Spleen (tissue), 11 donors: ENCODE measurements at regions not wholly inside any gene's neighbourhood (a gene's known extent, or its start where the extent isn't known, plus 50 kb on each side); places are given as distances from the start of the nearest gene placed in this dataset.

Source experiments
- DNase-seq: peaks from one replicate; pipeline ENCODE4 v3.0.0-alpha.2; 2020
- H3K27ac ChIP-seq, 8 donors: fragments of 200-600 bp; sonication (generic) in 7 of 8; 1 replicate in 4 of 8; 2 replicates in 4 of 8; pipeline versions ENCODE4 v1.5.0 to v1.8.0; 2016 to 2021; ENCODE audit warnings: inconsistent platforms in 4 of 8, mild to moderate bottlenecking in 4 of 8, moderate library complexity in 1 of 8
- H3K27me3 ChIP-seq, 7 donors: fragments of 200-600 bp; sonication (generic) in 6 of 7; replicated peaks in 1 of 7; 1 replicate in 4 of 7; 2 replicates in 3 of 7; pipeline versions ENCODE4 v1.5.0 to v1.8.0; 2016 to 2021; ENCODE audit warnings: inconsistent platforms in 3 of 7, mild to moderate bottlenecking in 1 of 7
- H3K36me3 ChIP-seq, 6 donors: fragments of 200-600 bp; sonication (generic) in 5 of 6; 1 replicate in 4 of 6; 2 replicates in 2 of 6; pipeline versions ENCODE4 v1.5.0 to v1.8.0; 2016 to 2021; ENCODE audit warnings: inconsistent platforms in 2 of 6
- H3K4me1 ChIP-seq, 6 donors: fragments of 200-600 bp; sonication (generic) in 5 of 6; 1 replicate in 3 of 6; 2 replicates in 3 of 6; pipeline versions ENCODE4 v1.5.0 to v1.8.0; 2016 to 2021; ENCODE audit warnings: inconsistent platforms in 3 of 6
- H3K4me3 ChIP-seq, 8 donors: fragments of 200-600 bp; sonication (generic) in 7 of 8; 1 replicate in 4 of 8; 2 replicates in 4 of 8; pipeline versions ENCODE4 v1.5.0 to v1.8.0; 2016 to 2021; ENCODE audit warnings: inconsistent platforms in 4 of 8, mild to moderate bottlenecking in 4 of 8, moderate library complexity in 2 of 8
- H3K9me3 ChIP-seq, 8 donors: fragments of 200-600 bp; sonication (generic) in 7 of 8; 1 replicate in 4 of 8; 2 replicates in 4 of 8; pipeline versions ENCODE4 v1.5.0 to v1.8.0; 2016 to 2021; ENCODE audit warnings: inconsistent platforms in 4 of 8
- POLR2A ChIP-seq, 3 donors: fragments of 450-650 bp; IDR thresholded peaks; one replicate each; pipeline ENCODE4 v1.5.1; 2017; ENCODE audit warnings: antibody characterized with exemption in 3 of 3, mild to moderate bottlenecking in 1 of 3
- POLR2AphosphoS5 ChIP-seq, 3 donors: sonication (generic); formaldehyde crosslinking; IDR thresholded peaks; one replicate each; pipeline ENCODE4 v1.5.1; 2017; ENCODE audit warnings: antibody characterized with exemption in 3 of 3
- WGBS, 5 donors: extraction: QIAGEN DNeasy Blood & Tissue Kit in 3 of 5; methylation state at CpG; one replicate each; pipeline versions ENCODE4 v1.1.5 to v1.1.7; 2013 to 2018; 5-methylcytosine and 5-hydroxymethylcytosine counted together
- intact Hi-C: fragments of 100-400 bp; cut with DNase I; formaldehyde crosslinking; loops from one replicate; pipeline ENCODE4 v1.15.0; 2023; ENCODE audit warnings: low total_unique reads
- TF ChIP-seq, protein P1 (sequence below), 11 experiments: fragments of 200-600 bp in 7 of 11; fragments of 450-650 bp in 4 of 11; sonication (generic) in 4 of 11; IDR thresholded peaks in 8 of 11; conservative IDR thresholded peaks in 3 of 11; 1 replicate in 7 of 11; 2 replicates in 4 of 11; pipeline versions ENCODE4 v1.4.0 to v1.8.0; 2016 to 2021; ENCODE audit warnings: antibody characterized with exemption in 11 of 11, inconsistent platforms in 4 of 11, mild to moderate bottlenecking in 1 of 11
- donor health status: healthy with polysubstance abuse.
- donor health status: DM: no; HTN: no; CAD: no; lungs with moderate emphysema.
- donor health status: DM: no; HTN: no; CAD: no.
- donor health status: Bipolar disorder and iron deficiency.
- donor health status: healthy.
- donor health status: DM: no; HTN: no; CAD: no.
- donor health status: DM: yes; HTN: yes; CAD: no.

DNA sequence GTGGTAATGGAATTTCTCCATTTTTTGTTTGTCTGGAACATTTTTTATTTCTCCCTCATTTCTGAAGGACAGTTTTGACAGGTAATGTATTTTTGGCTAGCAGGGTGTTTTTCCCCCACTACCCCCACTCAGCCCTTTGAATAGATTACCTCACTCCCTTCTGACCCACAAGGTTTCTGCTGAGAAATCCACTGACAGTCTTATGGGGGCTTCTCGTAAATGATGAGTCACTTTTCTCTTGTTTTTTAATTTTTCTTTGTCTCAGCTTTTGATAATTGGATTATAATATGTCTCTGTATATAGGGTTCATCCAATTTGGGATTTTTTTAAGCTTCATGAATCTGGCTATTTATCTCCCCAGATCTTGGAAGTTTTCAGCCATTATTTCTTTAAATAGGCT is 74.7 kb upstream of the CCDC71L start:
- Histone ChIP-seq H3K9me3 (no peaks in the 10 kb centered on the region), H3K27ac (no peak overlapping the region), H3K4me3 (no peak overlapping the region), H3K27me3 (no peaks in the 10 kb centered on the region), H3K36me3 (no peaks in the 10 kb centered on the region), H3K4me1 (peaks cover 10 to 31% (median 22%) of the 10 kb centered on the region in 6 donors)
- TF ChIP-seq POLR2AphosphoS5 (IDR thresholded peaks at IDR 0.05), result no peak
- TF ChIP-seq POLR2A (IDR thresholded peaks at IDR 0.05), result no peak
- TF ChIP-seq, protein P1, sequence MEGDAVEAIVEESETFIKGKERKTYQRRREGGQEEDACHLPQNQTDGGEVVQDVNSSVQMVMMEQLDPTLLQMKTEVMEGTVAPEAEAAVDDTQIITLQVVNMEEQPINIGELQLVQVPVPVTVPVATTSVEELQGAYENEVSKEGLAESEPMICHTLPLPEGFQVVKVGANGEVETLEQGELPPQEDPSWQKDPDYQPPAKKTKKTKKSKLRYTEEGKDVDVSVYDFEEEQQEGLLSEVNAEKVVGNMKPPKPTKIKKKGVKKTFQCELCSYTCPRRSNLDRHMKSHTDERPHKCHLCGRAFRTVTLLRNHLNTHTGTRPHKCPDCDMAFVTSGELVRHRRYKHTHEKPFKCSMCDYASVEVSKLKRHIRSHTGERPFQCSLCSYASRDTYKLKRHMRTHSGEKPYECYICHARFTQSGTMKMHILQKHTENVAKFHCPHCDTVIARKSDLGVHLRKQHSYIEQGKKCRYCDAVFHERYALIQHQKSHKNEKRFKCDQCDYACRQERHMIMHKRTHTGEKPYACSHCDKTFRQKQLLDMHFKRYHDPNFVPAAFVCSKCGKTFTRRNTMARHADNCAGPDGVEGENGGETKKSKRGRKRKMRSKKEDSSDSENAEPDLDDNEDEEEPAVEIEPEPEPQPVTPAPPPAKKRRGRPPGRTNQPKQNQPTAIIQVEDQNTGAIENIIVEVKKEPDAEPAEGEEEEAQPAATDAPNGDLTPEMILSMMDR (IDR thresholded peaks at IDR 0.05 in 8 of 11, conservative IDR thresholded peaks at IDR 0.05 in 3 of 11), result no peak
- 65 to 89% (median 74%) methylated on average over 1 of the region's 1 CpG for WGBS, 5 donors
- intact Hi-C loops, result no loop called here
- no peak for DNase-seq

DNA sequence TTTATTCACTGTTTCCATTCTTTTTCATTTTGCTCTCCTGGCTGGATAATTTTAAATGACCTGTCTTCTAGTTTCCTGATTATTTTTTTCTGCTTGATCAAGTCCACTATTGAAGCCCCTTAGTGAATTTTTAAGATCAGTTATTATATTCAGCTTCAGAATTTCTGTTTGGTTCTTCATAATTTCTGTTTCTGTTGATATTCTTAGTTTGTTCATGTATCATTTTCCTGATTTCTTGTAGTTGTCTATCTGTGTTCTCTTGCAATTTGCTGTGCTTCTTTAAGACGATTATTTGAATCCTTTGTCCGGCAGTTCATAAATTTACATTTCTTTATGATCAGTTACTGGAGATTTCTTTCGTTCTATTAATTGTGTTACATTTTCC is 75.2 kb upstream of the CCDC71L start:
- peak overlapping the region in 2 of 8 donors; percentile 43 to 57 for H3K27ac ChIP-seq
- H3K9me3 ChIP-seq, result no peaks in the 10 kb centered on the region
- no peaks in the 10 kb centered on the region for H3K27me3 ChIP-seq
- TF ChIP-seq POLR2AphosphoS5 (IDR thresholded peaks at IDR 0.05), result no peak
- DNase-seq, result no peak
- intact Hi-C loops, result no loop called here
- peaks cover 7 to 26% (median 17%) of the 10 kb centered on the region in 6 donors for H3K4me1 ChIP-seq
- H3K36me3 ChIP-seq, result no peaks in the 10 kb centered on the region
- no peak overlapping the region for H3K4me3 ChIP-seq
- WGBS, 5 donors, result 91 to 97% (median 92%) methylated on average over 3 of the region's 3 CpGs

DNA sequence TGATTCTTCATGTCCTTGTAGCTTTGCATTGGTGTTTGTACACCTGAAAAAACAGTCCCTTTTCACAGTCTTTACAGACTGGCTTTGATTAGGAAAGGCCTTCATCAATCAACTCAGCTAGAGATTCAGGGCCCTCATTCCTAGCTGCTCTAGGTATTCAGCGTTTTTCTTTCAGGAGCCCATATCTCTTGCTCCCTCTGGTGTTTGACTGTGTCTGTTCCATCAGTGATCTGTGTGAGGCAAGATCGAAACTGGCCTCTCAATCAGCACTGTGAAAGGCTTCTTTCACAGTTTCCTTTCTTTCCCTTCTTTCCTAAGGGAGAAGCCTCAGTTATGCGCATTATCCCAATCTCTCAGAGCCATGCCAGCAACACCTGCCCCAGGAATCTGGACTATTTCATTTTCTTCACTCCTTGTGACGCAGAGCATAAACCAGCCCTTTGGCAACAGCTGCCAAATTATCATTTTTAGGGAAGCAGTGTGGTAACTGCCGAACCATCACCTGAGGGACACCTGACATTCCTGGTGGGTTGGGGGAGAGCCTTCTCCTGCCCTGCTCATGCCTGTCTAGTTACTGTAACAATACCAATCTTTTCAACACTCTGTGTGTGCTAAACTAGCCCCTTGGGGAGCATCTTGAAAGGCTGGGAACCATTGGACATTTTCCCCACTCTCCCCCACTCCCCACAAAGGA is 75.7 kb upstream of the CCDC71L start:
- H3K4me1 ChIP-seq, result peaks cover 2 to 21% (median 12%) of the 10 kb centered on the region in 6 donors
- TF ChIP-seq POLR2AphosphoS5 (IDR thresholded peaks at IDR 0.05) (no peak), POLR2A (IDR thresholded peaks at IDR 0.05) (no peak)
- TF ChIP-seq, protein P1 (IDR thresholded peaks at IDR 0.05 in 8 of 11, conservative IDR thresholded peaks at IDR 0.05 in 3 of 11), result peak; percentile 62 to 80 (median 76)
- H3K27me3 ChIP-seq, result no peaks in the 10 kb centered on the region
- H3K36me3 ChIP-seq, result no peaks in the 10 kb centered on the region
- intact Hi-C loops, result no loop called here
- no peak for DNase-seq
- 27 to 49% (median 36%) methylated on average over 5 of the region's 5 CpGs for WGBS, 5 donors
- H3K27ac ChIP-seq, result peak overlapping the region in 5 of 8 donors; percentile 30 to 57 (median 47)
- peak overlapping the region in 1 of 8 donors; percentile 14 for H3K4me3 ChIP-seq
- H3K9me3 ChIP-seq, result no peaks in the 10 kb centered on the region

DNA sequence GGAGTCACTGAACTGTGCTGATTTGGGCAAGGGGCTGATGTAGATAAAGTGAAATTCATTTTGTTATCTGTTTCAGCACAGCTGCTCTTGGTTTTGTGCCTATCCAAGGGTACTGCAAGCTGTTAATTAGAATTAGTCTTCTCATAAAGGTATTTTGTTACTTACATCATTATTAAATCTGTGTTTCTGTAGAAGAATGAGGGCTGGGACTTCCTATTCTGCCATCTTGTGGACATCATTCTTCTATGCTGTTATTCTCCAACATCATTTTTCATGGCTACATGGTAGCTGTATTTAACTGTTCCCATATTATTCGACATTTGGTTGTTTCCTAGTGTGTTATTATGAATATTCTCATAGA is 76.2 kb upstream of the CCDC71L start:
- intact Hi-C loops, result no loop called here
- DNase-seq, result no peak
- Histone ChIP-seq H3K9me3 (no peaks in the 10 kb centered on the region), H3K4me3 (no peak overlapping the region), H3K4me1 (peaks cover 0 to 15% (median 7%) of the 10 kb centered on the region in 6 donors), H3K27me3 (no peaks in the 10 kb centered on the region), H3K27ac (peak overlapping the region in 5 of 8 donors; percentile 30 to 57 (median 47)), H3K36me3 (no peaks in the 10 kb centered on the region)
- TF ChIP-seq, protein P1 (IDR thresholded peaks at IDR 0.05 in 8 of 11, conservative IDR thresholded peaks at IDR 0.05 in 3 of 11), result peak in 2 of 11 experiments; percentile 0 to 7
- no peak for TF ChIP-seq POLR2A (IDR thresholded peaks at IDR 0.05)
- 88 to 92% (median 88%) methylated on average over 1 of the region's 1 CpG for WGBS, 5 donors
